HG03045 (cell line): ENCODE measurements at regions not wholly inside any gene's neighbourhood (a gene's known extent, or its start where the extent isn't known, plus 50 kb on each side); places are given as distances from the start of the nearest gene placed in this dataset.
"Not testable (repeated sequence)": the region's sequence is repeated elsewhere in the genome, so short reads cannot be mapped to it uniquely, and the experiment has no call there.

Experiments
- ATAC-seq: cut with Tn5 transposase; IDR thresholded peaks from one replicate; pipeline ENCODE4 v1.9.1; 2021; ENCODE audit warnings: mild to moderate bottlenecking, moderate library complexity; ENCODE audit not compliant: unreplicated experiment

DNA sequence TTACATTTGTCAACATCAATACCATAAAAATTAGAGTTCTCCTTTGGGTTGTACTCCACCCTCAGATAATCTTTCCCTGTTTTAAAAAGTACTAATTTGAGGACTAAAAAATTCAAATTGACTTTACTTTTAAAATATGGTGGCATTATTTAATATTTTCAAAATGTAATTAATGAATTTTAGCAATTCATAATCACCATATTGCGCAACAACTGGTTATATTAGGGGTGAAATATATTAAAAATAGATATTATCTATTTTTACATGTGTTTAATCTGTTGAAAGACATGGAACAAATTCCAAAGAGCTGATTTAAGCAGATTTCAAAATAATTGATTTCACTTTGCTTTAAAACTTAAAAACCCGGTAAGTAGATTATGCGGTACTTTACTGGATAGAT is 236.6 kb upstream of the NOL4 start:
- no peak for ATAC-seq

DNA sequence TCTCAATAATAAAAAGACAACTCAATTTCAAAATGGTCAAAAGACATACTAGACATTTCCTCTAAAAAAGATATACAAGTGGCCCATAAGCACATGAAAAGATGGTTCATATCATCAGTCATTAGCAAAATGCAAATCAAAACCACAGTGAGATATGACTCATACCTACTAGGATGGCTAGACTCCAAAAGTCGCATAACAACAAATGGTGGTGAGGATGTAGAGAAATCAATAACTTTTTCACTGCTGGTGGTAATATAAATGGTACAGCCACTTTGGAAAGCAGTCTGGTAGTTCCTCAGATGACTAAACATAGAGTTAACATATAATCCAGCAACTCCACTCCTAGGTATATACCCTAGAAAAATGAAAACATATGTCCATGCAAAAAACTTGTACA is 242.3 kb upstream of the NOL4 start:
- ATAC-seq = no peak

DNA sequence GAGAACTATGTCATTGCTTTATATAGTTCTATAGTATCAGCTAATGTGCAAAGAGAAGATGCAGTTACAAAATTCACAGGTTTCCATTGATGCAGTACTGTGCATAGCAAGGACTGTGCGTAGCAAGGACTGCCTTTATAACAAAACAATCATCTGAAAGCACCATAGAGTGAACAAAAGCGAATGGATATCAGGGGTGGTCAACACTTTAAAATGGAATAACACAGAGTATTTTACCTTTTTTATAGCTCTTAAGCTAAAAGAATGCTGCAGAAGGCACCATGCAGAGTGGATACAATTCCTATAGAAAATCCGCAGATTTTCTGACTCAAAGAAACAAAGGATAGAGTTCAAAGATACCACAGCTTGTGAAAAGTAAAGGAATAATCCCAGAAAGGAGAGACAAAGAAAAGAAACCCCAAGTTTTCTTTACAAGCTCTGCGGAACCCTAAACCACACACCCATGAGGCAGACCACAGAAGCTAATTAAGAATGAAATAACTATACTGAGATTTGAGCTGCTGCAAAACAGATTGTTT is 229.9 kb upstream of the DTNA start:
- ATAC-seq = no peak

DNA sequence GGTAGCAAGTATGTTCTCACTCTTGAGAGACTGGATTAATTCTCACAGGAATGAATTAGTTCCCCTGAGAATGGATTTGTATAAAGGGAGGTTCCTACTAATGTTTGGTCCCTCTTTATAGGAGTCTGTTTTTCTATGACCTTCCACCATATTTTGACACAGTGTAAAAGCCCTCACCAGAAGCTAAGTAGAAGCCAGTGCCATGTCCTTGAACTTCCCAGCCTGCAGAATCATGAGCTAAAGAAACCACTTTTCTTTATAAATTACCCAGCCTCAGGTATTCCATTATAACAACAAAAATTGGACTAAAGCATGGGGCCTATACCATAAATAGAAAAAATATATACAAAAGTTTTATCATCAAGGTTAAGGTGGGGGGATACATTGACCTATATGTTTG is 227.9 kb upstream of the DTNA start:
- no peak for ATAC-seq

DNA sequence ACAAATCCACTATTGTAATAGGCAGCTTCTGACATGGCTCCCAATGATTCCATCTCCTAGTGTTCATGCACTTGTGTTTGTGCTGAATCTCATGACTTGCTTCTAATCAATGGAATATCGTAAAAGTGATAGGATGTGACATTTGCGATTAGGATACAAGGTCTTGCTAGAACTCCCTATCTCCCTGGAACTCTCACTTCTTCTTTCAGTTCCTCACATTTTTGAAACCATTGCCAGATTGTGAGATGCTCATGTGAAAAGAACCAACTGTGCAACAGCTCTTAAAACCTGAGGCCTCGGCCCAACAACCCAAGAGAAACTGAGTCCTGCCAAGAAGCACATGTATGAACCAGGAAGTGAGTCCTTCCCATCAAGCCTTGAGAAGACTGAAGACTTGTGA is 226.9 kb upstream of the DTNA start:
- no peak for ATAC-seq

- ATAC-seq = no peak
Measured at GRCh38 chr18:34491719-34492118, 218.4 kb upstream of the DTNA start.

GRCh38 chr18:34492652-34493051 is 217.4 kb upstream of the DTNA start:
- ATAC-seq = no peak

- peak; percentile 41 for ATAC-seq
Measured at GRCh38 chr18:34493099-34493544, 217.0 kb upstream of the DTNA start.

DNA sequence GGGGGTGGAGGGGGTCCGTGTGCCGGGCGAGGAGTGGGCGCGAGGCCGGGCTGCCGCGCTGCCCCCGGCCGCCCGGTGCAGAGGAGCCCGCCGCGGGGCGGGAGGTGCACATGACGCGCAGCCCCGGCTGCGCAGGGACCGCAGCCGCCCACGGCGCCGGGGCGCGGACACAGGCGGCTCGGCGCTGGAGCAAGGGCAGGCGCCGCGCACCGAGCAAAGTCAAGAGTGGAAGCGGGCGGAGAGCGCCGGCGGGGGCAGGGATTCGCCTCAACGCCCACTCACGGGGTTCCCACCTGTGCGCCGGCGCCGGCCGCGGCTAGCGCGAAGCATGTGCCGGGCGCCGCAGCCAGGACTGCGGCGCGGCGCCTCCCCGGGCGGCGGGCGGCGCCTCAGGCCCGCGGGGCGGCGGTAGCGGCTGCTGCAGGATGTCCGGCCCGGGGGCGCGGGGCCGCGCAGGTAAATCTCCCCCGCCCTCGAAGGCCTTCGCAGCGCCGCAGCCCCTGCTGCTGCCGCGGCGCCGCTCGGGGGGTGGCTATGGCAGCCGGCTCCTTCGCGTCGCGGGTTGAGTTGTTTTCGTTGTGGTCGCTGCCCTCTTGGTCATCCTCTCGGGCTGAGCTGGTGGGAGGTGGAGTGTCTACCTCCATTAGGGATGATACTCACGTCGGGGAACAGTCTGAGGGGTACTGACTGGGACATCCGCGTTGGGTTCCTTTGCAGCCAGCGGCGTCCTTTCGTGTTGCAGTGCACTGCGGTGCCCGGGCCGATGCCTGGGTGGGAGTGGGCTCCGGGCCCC is 216.3 kb upstream of the DTNA start:
- ATAC-seq = peak; percentile 65

DNA sequence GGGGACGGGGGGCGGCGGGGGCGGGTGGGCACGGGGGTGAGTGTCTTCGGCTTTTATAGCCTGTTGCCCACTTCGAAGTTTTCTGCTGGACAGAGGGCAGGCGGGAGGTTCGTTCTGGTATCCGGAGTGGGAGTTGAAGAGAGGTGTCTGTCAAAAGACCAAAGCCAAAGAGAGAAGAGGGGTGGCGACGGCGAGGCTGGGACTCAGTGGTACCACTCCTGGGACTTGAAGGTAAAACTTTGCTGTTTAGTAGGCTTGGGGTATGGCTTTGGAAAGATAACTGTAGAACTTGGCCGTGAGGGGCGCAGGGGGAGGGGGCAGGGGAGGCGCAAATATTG is 215.8 kb upstream of the DTNA start:
- no peak for ATAC-seq

GRCh38 chr18:34495506-34495905 is 214.6 kb upstream of the DTNA start:
- ATAC-seq = no peak

DNA sequence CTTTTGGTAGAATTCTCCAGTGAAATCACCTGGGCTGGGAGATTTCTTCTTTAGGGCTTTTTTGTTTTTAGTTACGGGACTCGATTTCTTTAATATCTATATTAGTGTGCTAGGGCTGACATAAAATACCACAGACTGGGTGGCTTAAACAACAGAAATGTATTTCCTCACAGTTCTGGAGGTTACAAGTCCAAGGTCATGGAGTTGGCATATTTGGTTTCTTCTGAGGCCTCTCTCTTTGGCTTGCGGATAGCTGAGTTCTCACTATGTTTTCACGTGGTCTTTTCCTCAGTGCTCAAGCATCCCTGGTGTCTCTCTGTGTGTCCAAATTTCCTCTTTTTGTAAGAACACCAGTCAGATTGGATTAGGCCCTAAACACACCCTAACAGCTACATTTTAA is 208.5 kb upstream of the DTNA start:
- ATAC-seq = no peak

DNA sequence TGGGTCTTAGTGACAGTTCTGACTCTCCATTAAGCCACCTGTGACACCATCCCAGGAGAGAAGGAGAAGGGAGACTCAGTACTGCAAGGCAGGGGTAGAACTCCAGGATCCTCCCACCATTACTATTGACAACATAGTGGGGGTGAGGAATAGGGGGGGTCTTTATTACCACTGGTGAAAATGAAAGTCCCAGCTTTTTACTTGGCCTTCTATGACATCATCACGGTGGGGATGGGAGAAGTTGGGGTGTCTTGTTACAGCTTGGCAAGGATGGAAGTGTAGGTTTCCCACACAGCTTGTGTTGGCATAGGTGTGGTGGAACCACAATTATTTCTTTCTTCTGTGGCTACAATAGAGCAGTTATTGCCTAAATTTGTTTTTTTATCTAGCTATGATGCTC is 203.9 kb upstream of the DTNA start:
- ATAC-seq = no peak

GRCh38 chr18:34509163-34509562 is 200.9 kb upstream of the DTNA start:
- ATAC-seq = no peak

GRCh38 chr18:34509879-34510586 is 200.1 kb upstream of the DTNA start:
- no peak for ATAC-seq

- no peak for ATAC-seq
Measured at GRCh38 chr18:34510926-34511325, 199.2 kb upstream of the DTNA start.

GRCh38 chr18:34511435-34511834 is 198.7 kb upstream of the DTNA start:
- ATAC-seq = no peak

DNA sequence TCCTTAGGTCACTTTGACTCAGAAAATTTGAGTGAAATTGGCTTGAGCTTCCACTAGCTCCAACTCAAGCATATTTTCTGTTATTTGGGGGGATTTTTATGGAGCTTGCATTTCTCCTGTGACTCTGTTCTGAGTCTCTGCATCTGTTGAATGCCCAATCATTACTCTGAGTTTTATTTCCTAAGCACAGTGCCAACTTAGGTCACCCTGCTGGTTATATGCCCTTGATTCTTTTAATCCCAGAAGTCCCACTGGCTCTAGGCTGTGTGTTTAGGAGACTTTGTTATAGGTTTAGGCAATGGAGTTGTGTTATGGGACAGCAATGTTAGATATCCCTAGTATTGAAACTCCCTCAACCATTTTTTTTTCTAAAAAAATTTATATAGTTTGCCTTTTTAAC is 198.2 kb upstream of the DTNA start:
- no peak for ATAC-seq

DNA sequence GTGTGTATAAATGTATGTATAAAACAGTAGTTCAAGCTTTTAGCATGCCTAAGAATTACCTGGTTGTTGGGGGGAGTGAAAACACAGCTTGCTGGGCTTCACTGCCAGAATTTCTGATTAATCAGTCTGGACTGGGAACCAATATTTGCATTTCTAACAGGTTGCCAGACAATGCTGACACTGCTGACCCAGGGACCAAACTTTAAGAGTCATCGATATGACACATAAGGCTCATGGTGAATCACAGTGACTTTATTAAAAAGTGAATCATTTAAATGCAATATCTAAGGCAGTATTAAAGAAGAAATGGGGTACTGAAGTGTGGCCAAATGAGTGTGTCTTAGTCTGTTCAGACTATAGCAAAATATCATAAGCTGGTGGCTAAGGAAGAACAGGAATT is 195.9 kb upstream of the DTNA start:
- no peak for ATAC-seq

DNA sequence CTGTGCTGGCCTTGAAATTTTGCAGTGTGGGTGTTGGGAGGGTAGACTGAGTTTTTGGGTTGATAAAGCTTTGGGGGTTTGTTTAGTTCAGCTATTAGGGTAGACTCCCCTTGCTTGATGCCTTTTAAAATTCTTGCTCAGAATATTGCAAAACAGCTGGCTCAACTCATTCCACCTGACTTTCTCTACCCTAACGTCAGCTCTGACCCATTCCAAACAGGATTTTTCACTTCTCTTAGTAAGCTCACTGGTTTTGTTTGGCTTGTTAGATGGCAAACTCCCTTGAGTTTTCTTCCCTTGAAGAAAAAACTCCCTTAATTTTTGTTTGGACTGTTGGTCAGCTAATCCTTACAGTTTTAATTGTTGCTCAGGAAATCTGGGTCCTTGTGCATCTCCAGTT is 195.1 kb upstream of the DTNA start:
- ATAC-seq = no peak

DNA sequence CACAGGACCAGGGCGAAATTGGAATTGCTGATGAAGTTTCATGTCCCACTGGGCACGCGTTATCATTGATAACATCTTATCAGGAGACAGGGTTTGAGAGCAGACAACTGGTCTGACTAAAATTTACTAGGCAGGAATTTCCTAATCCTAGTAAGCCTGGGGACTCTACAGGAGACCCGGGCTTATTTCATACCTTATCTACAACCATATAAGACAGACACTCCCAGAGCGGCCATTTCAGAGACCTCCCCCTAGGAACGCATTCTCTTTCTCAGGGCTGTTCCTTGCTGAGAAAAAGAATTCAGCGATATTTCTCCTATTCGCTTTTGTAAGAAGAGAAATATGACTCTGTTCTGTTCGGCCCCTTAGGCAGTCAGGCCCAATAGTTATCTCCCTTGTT is 193.7 kb upstream of the DTNA start:
- not testable (repeated sequence) for ATAC-seq

GRCh38 chr18:34516996-34517395 is 193.1 kb upstream of the DTNA start:
- ATAC-seq = not testable (repeated sequence)
